HG02938 (cell line): ENCODE measurements at regions not wholly inside any gene's neighbourhood (a gene's known extent, or its start where the extent isn't known, plus 50 kb on each side); places are given as distances from the start of the nearest gene placed in this dataset.

ENCODE experiments used
- ATAC-seq: cut with Tn5 transposase; IDR thresholded peaks from one replicate; pipeline ENCODE4 v1.9.1; 2021; ENCODE audit warnings: mild to moderate bottlenecking, moderate library complexity; ENCODE audit not compliant: unreplicated experiment

GRCh38 chr7:41114691-41115090, 588.2 kb downstream of the INHBA start:
- no peak for ATAC-seq

GRCh38 chr7:41114131-41114530, 588.8 kb downstream of the INHBA start:
- no peak for ATAC-seq

- ATAC-seq = no peak
Observed at GRCh38 chr7:41113719-41114118, 589.2 kb downstream of the INHBA start.

- no peak for ATAC-seq
Observed at GRCh38 chr7:41110186-41110585, 592.7 kb downstream of the INHBA start.

- no peak for ATAC-seq
Observed at GRCh38 chr7:41108821-41109220, 594.1 kb downstream of the INHBA start.

GRCh38 chr7:41107938-41108448, 594.9 kb downstream of the INHBA start:
- ATAC-seq = peak; percentile 39

- peak; percentile 13 for ATAC-seq
Observed at GRCh38 chr7:41107330-41107937, 595.5 kb downstream of the INHBA start.

- ATAC-seq = no peak
Observed at GRCh38 chr7:41104631-41105030, 598.3 kb downstream of the INHBA start.

GRCh38 chr7:41103331-41103730, 599.6 kb downstream of the INHBA start:
- peak; percentile 75 for ATAC-seq

- no peak for ATAC-seq
Observed at GRCh38 chr7:41098846-41099245, 604.0 kb downstream of the INHBA start.

- no peak for ATAC-seq
Observed at GRCh38 chr7:41098402-41098801, 604.5 kb downstream of the INHBA start.

- ATAC-seq = no peak
Observed at GRCh38 chr7:41097501-41097900, 605.4 kb downstream of the INHBA start.

GRCh38 chr7:41096917-41097316, 606.0 kb downstream of the INHBA start:
- ATAC-seq = no peak

- no peak for ATAC-seq
Observed at GRCh38 chr7:41093141-41093540, 609.7 kb downstream of the INHBA start.

GRCh38 chr7:41085244-41085643, 617.6 kb downstream of the INHBA start:
- ATAC-seq = no peak

- ATAC-seq = no peak
Observed at GRCh38 chr7:41084381-41084780, 618.5 kb downstream of the INHBA start.

GRCh38 chr7:41069635-41070034, 633.3 kb downstream of the INHBA start:
- ATAC-seq = no peak

GRCh38 chr7:41067576-41067975, 635.3 kb downstream of the INHBA start:
- no peak for ATAC-seq

- ATAC-seq = no peak
Observed at GRCh38 chr7:41065663-41066062, 637.2 kb downstream of the INHBA start.

GRCh38 chr7:41063116-41063515, 639.8 kb downstream of the INHBA start:
- no peak for ATAC-seq

- ATAC-seq = no peak
Observed at GRCh38 chr7:41060796-41061195, 642.1 kb downstream of the INHBA start.

GRCh38 chr7:41059796-41060195, 643.1 kb downstream of the INHBA start:
- ATAC-seq = no peak
